Gastroesophageal sphincter (tissue), 3 donors: ENCODE measurements at regions not wholly inside any gene's neighbourhood (a gene's known extent, or its start where the extent isn't known, plus 50 kb on each side); places are given as distances from the start of the nearest gene placed in this dataset.

Experiments
- CTCF ChIP-seq, 4 experiments: fragments of 200-600 bp in 2 of 4; fragments of 450-650 bp in 2 of 4; sonication (generic) in 1 of 4; IDR thresholded peaks; one replicate each; pipeline ENCODE4 v1.5.1; 2017 to 2019; ENCODE audit warnings: antibody characterized with exemption in 4 of 4, mild to moderate bottlenecking in 2 of 4, moderate library complexity in 2 of 4
- EP300 ChIP-seq: sonication (generic); formaldehyde crosslinking; IDR thresholded peaks from one replicate; pipeline ENCODE4 v1.6.1; 2017; ENCODE audit warnings: antibody characterized with exemption, mild to moderate bottlenecking
- POLR2A ChIP-seq, 2 donors: fragments of 450-650 bp; IDR thresholded peaks; one replicate each; pipeline ENCODE4 v1.6.1; 2017; ENCODE audit warnings: antibody characterized with exemption in 2 of 2, mild to moderate bottlenecking in 2 of 2, moderate library complexity in 1 of 2

GRCh38 chr6:168243812-168244376 lies 75.7 kb downstream of the DACT2 start:
- TF ChIP-seq CTCF (IDR thresholded peaks at IDR 0.05) (no peak), EP300 (no peak), POLR2A (IDR thresholded peaks at IDR 0.05) (no peak)
